Nephron progenitor cell (in vitro differentiated cells): ENCODE measurements at regions not wholly inside any gene's neighbourhood (a gene's known extent, or its start where the extent isn't known, plus 50 kb on each side); places are given as distances from the start of the nearest gene placed in this dataset.
"Not testable (repeated sequence)": the region's sequence is repeated elsewhere in the genome, so short reads cannot be mapped to it uniquely, and the experiment has no call there.

Experiments
- DNase-seq: peaks from one replicate; pipeline ENCODE4 v3.0.0; 2021
- H3K27ac Mint-ChIP-seq: 2 replicates; pipeline ENCODE4 v1.8.0; 2021; ENCODE audit warnings: mild to moderate bottlenecking, moderate library complexity, mixed read lengths
- H3K27me3 Mint-ChIP-seq: 2 replicates; pipeline ENCODE4 v1.8.0; 2021; ENCODE audit warnings: mild to moderate bottlenecking, low read depth, mixed read lengths; ENCODE audit not compliant: poor library complexity
- H3K36me3 Mint-ChIP-seq: 2 replicates; pipeline ENCODE4 v1.8.0; 2021; ENCODE audit warnings: low read depth, mixed read lengths
- H3K4me1 Mint-ChIP-seq: 2 replicates; pipeline ENCODE4 v1.8.0; 2021; ENCODE audit warnings: mixed read lengths
- H3K4me3 Mint-ChIP-seq: 2 replicates; pipeline ENCODE4 v1.8.0; 2021; ENCODE audit warnings: mild to moderate bottlenecking, moderate library complexity, mixed read lengths
- H3K9me3 Mint-ChIP-seq: 2 replicates; pipeline ENCODE4 v1.8.0; 2021; ENCODE audit warnings: mild to moderate bottlenecking, moderate library complexity, mixed read lengths
- CTCF ChIP-seq: fragments of 200-600 bp; sonication (generic); IDR thresholded peaks from 2 replicates; pipeline ENCODE4 v1.5.0; 2021; ENCODE audit warnings: antibody characterized with exemption

- H3K4me1 Mint-ChIP-seq = no peaks in the 10 kb centered on the region
- H3K27me3 Mint-ChIP-seq = no peaks in the 10 kb centered on the region
- no peak for TF ChIP-seq CTCF
- H3K4me3 Mint-ChIP-seq = no peak overlapping the region
- no peaks in the 10 kb centered on the region for H3K36me3 Mint-ChIP-seq
- H3K9me3 Mint-ChIP-seq = no peaks in the 10 kb centered on the region
- H3K27ac Mint-ChIP-seq = peak overlapping the region; percentile 47
- no peak for DNase-seq
Observed at GRCh38 chr6:140663772-140664171, 1289.3 kb upstream of the CITED2 start.

- Mint-ChIP-seq H3K27ac (peak overlapping the region; percentile 20), H3K9me3 (no peaks in the 10 kb centered on the region), H3K4me3 (no peak overlapping the region), H3K4me1 (no peaks in the 10 kb centered on the region), H3K36me3 (no peaks in the 10 kb centered on the region), H3K27me3 (no peaks in the 10 kb centered on the region)
- DNase-seq = no peak
- TF ChIP-seq CTCF = no peak
Observed at GRCh38 chr6:140663094-140663493, 1288.6 kb upstream of the CITED2 start.

- Mint-ChIP-seq H3K4me3 (no peak overlapping the region), H3K9me3 (no peaks in the 10 kb centered on the region), H3K4me1 (no peaks in the 10 kb centered on the region), H3K36me3 (no peaks in the 10 kb centered on the region), H3K27me3 (no peaks in the 10 kb centered on the region), H3K27ac (no peak overlapping the region)
- DNase-seq = no peak
- no peak for TF ChIP-seq CTCF
Observed at GRCh38 chr6:140661691-140662090, 1287.2 kb upstream of the CITED2 start.

- H3K4me3 Mint-ChIP-seq = no peak overlapping the region
- no peaks in the 10 kb centered on the region for H3K9me3 Mint-ChIP-seq
- TF ChIP-seq CTCF = no peak
- H3K36me3 Mint-ChIP-seq = no peaks in the 10 kb centered on the region
- peaks cover 3% of the 10 kb centered on the region for H3K27me3 Mint-ChIP-seq
- H3K4me1 Mint-ChIP-seq = no peaks in the 10 kb centered on the region
- no peak for DNase-seq
- no peak overlapping the region for H3K27ac Mint-ChIP-seq
Observed at GRCh38 chr6:140660295-140660694, 1285.8 kb upstream of the CITED2 start.

GRCh38 chr6:140653972-140654371, 1279.5 kb upstream of the CITED2 start:
- Mint-ChIP-seq H3K36me3 (no peaks in the 10 kb centered on the region), H3K27ac (no peak overlapping the region)
- no peak for TF ChIP-seq CTCF

GRCh38 chr6:140653506-140653905, 1279.1 kb upstream of the CITED2 start:
- no peak overlapping the region for H3K4me3 Mint-ChIP-seq
- no peak for DNase-seq
- no peak for TF ChIP-seq CTCF
- H3K27me3 Mint-ChIP-seq = peaks cover 3% of the 10 kb centered on the region
- no peaks in the 10 kb centered on the region for H3K36me3 Mint-ChIP-seq
- H3K9me3 Mint-ChIP-seq = no peaks in the 10 kb centered on the region
- H3K27ac Mint-ChIP-seq = no peak overlapping the region
- H3K4me1 Mint-ChIP-seq = no peaks in the 10 kb centered on the region

More at GRCh38 chr6:140653972-140654371, 1279.5 kb upstream of the CITED2 start:
- Mint-ChIP-seq H3K9me3 (no peaks in the 10 kb centered on the region), H3K27me3 (peaks cover 3% of the 10 kb centered on the region), H3K4me1 (no peaks in the 10 kb centered on the region), H3K4me3 (no peak overlapping the region)
- no peak for DNase-seq

GRCh38 chr6:140649502-140649901, 1275.1 kb upstream of the CITED2 start:
- not testable (repeated sequence) for H3K27me3 Mint-ChIP-seq, H3K4me1 Mint-ChIP-seq, H3K27ac Mint-ChIP-seq, DNase-seq, H3K36me3 Mint-ChIP-seq, H3K4me3 Mint-ChIP-seq
- H3K9me3 Mint-ChIP-seq = peaks cover 22% of the 10 kb centered on the region

- not testable (repeated sequence) for DNase-seq, H3K4me3 Mint-ChIP-seq, H3K36me3 Mint-ChIP-seq, H3K27me3 Mint-ChIP-seq, H3K4me1 Mint-ChIP-seq, H3K27ac Mint-ChIP-seq
- peaks cover 28% of the 10 kb centered on the region for H3K9me3 Mint-ChIP-seq
Observed at GRCh38 chr6:140647322-140647721, 1272.9 kb upstream of the CITED2 start.
